ENCODE measurements at regions not wholly inside any gene's neighbourhood (a gene's known extent, or its start where the extent isn't known, plus 50 kb on each side); places are given as distances from the start of the nearest gene placed in this dataset.

GRCh38 chr12:28954333-28954732 lies 194.7 kb upstream of the FAR2 start:
- no peak for TF ChIP-seq CTCF (IDR thresholded peaks at IDR 0.05)
- no peak for TF ChIP-seq POLR2A (IDR thresholded peaks at IDR 0.05)
- Histone ChIP-seq H3K4me3 (replicated peaks in 1 of 3) (no peak overlapping the region), H3K9me3 (no peaks in the 10 kb centered on the region), H3K4me1 (peaks cover 0 to 5% of the 10 kb centered on the region in 2 donors), H3K27ac (no peak overlapping the region), H3K27me3 (no peaks in the 10 kb centered on the region), H3K36me3 (no peaks in the 10 kb centered on the region)
- no peak for DNase-seq
- intact Hi-C loops (cut with DNase I), result no loop called here

- TF ChIP-seq CTCF (IDR thresholded peaks at IDR 0.05), result no peak
- TF ChIP-seq POLR2A (IDR thresholded peaks at IDR 0.05), result no peak
- no peaks in the 10 kb centered on the region for H3K27me3 ChIP-seq
- H3K4me1 ChIP-seq, result peaks cover 0 to 5% of the 10 kb centered on the region in 2 donors
- no peak for DNase-seq
- no peaks in the 10 kb centered on the region for H3K36me3 ChIP-seq
- H3K4me3 ChIP-seq (replicated peaks in 1 of 3), result no peak overlapping the region
- H3K27ac ChIP-seq, result no peak overlapping the region
- intact Hi-C loops (cut with DNase I), result no loop called here
- no peaks in the 10 kb centered on the region for H3K9me3 ChIP-seq
- 73 to 74% methylated on average over 2 of the region's 2 CpGs for WGBS, 2 donors
Measured at GRCh38 chr12:28955491-28955890, 193.6 kb upstream of the FAR2 start.

DNA sequence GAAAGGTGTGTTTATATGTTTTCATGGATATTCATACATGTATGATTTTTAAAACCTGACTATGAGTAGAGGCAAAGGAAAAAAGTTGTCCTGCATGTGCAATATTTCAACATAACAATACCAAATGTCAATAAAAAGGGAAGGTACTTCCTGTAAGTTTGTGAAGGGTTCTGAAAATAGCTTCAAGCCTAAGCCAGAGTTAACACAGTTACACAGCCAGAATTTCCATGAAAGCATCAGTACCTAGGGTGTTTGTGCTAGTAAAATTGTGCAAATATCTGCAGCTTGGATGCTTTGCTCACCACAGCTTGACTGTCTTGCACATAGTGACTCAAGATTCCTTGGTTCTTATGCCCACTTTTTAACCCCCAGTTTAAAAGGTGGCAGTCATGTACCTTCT lies 193.1 kb upstream of the FAR2 start:
- no peak overlapping the region for H3K27ac ChIP-seq
- no peak for DNase-seq

GRCh38 chr12:28958553-28959195 lies 190.4 kb upstream of the FAR2 start:
- H3K27ac ChIP-seq, result no peak overlapping the region
- 72 to 74% methylated on average over 2 of the region's 2 CpGs for WGBS, 2 donors

More for the DNA sequence above, 193.1 kb upstream of the FAR2 start:
- intact Hi-C loops (cut with DNase I), result no loop called here
- TF ChIP-seq POLR2A (IDR thresholded peaks at IDR 0.05) (no peak), CTCF (IDR thresholded peaks at IDR 0.05) (no peak)
- peaks cover 0 to 5% of the 10 kb centered on the region in 2 donors for H3K4me1 ChIP-seq
- no peak overlapping the region for H3K4me3 ChIP-seq (replicated peaks in 1 of 3)
- H3K27me3 ChIP-seq, result no peaks in the 10 kb centered on the region
- no peaks in the 10 kb centered on the region for H3K9me3 ChIP-seq
- no peaks in the 10 kb centered on the region for H3K36me3 ChIP-seq

More at GRCh38 chr12:28958553-28959195, 190.4 kb upstream of the FAR2 start:
- H3K4me1 ChIP-seq, result peaks cover 0 to 5% of the 10 kb centered on the region in 2 donors
- H3K4me3 ChIP-seq (replicated peaks in 1 of 3), result no peak overlapping the region
- TF ChIP-seq POLR2A (IDR thresholded peaks at IDR 0.05) (no peak), CTCF (IDR thresholded peaks at IDR 0.05) (no peak)
- DNase-seq, result no peak
- H3K27me3 ChIP-seq, result no peaks in the 10 kb centered on the region
- no peaks in the 10 kb centered on the region for H3K36me3 ChIP-seq
- intact Hi-C loops (cut with DNase I), result no loop called here
- H3K9me3 ChIP-seq, result no peaks in the 10 kb centered on the region
